H9 (cell line): ENCODE measurements at regions not wholly inside any gene's neighbourhood (a gene's known extent, or its start where the extent isn't known, plus 50 kb on each side); places are given as distances from the start of the nearest gene placed in this dataset.

Source experiments
- DNase-seq: peaks from one replicate; pipeline ENCODE4 v3.0.0-alpha.2; 2017
- H2AFZ ChIP-seq: one replicate; pipeline ENCODE4 v1.6.1; 2013; ENCODE audit warnings: mild to moderate bottlenecking, low read length, control low read depth, moderate library complexity
- H2AK5ac ChIP-seq: 2 replicates; pipeline ENCODE4 v1.6.1; 2013; ENCODE audit warnings: low read length, control low read depth, mixed read lengths; ENCODE audit not compliant: insufficient read length
- H2BK120ac ChIP-seq: one replicate; pipeline ENCODE4 v1.6.1; 2013; ENCODE audit warnings: low read depth, mild to moderate bottlenecking, low read length, control low read depth, inconsistent platforms; ENCODE audit not compliant: poor library complexity, severe bottlenecking
- H2BK12ac ChIP-seq: 2 replicates; pipeline ENCODE4 v1.6.1; 2013; ENCODE audit warnings: low read length, control low read depth, mixed read lengths, low read depth; ENCODE audit not compliant: insufficient read length
- H2BK15ac ChIP-seq: 2 replicates; pipeline ENCODE4 v1.6.1; 2013; ENCODE audit warnings: low read depth, low read length, control low read depth
- H2BK20ac ChIP-seq: one replicate; pipeline ENCODE4 v1.6.1; 2013; ENCODE audit warnings: low read depth, mild to moderate bottlenecking, low read length, control low read depth, inconsistent platforms; ENCODE audit not compliant: poor library complexity, severe bottlenecking
- H2BK5ac ChIP-seq: 2 replicates; pipeline ENCODE4 v1.6.1; 2013; ENCODE audit warnings: low read length, control low read depth, mixed read lengths; ENCODE audit not compliant: insufficient read length
- H3K14ac ChIP-seq: 2 replicates; pipeline ENCODE4 v1.6.1; 2013; ENCODE audit warnings: low read length, control low read depth; ENCODE audit not compliant: insufficient read depth
- H3K18ac ChIP-seq: 2 replicates; pipeline ENCODE4 v1.6.1; 2013; ENCODE audit warnings: low read depth, mild to moderate bottlenecking, mixed read lengths, low read length, control low read depth; ENCODE audit not compliant: insufficient read length
- H3K23ac ChIP-seq: 2 replicates; pipeline ENCODE4 v1.6.1; 2013; ENCODE audit warnings: low read length, control low read depth, mixed read lengths, low read depth; ENCODE audit not compliant: insufficient read length
- H3K23me2 ChIP-seq: 2 replicates; pipeline ENCODE4 v1.6.1; 2013; ENCODE audit warnings: low read depth, mild to moderate bottlenecking, mixed read lengths, low read length, control low read depth; ENCODE audit not compliant: insufficient read length, poor library complexity, severe bottlenecking
- H3K27ac ChIP-seq: 2 replicates; pipeline ENCODE4 v1.5.1; 2013; ENCODE audit warnings: low read length, control low read depth, mixed read lengths, low read depth; ENCODE audit not compliant: insufficient read length
- H3K27me3 ChIP-seq: 2 replicates; pipeline ENCODE4 v1.6.1; 2013; ENCODE audit warnings: low read length, control low read depth, inconsistent platforms; ENCODE audit not compliant: insufficient read depth
- H3K4ac ChIP-seq: 2 replicates; pipeline ENCODE4 v1.6.1; 2013; ENCODE audit warnings: low read depth, mild to moderate bottlenecking, control low read depth, inconsistent platforms, low read length, moderate library complexity
- H3K4me1 ChIP-seq: 2 replicates; pipeline ENCODE4 v1.6.1; 2013; ENCODE audit warnings: low read length, control low read depth, inconsistent platforms; ENCODE audit not compliant: insufficient read depth
- H3K4me2 ChIP-seq: 2 replicates; pipeline ENCODE4 v1.6.1; 2013; ENCODE audit warnings: low read length, control low read depth, mixed read lengths; ENCODE audit not compliant: insufficient read length, insufficient read depth
- H3K56ac ChIP-seq: 2 replicates; pipeline ENCODE4 v1.6.1; 2013; ENCODE audit warnings: low read depth, mild to moderate bottlenecking, mixed read lengths, low read length, control low read depth; ENCODE audit not compliant: insufficient read length
- H3K79me1 ChIP-seq: 2 replicates; pipeline ENCODE4 v1.6.1; 2013; ENCODE audit warnings: low read depth, mild to moderate bottlenecking, moderate library complexity, low read length, control low read depth, inconsistent platforms; ENCODE audit not compliant: insufficient read depth, poor library complexity, severe bottlenecking
- H3K79me2 ChIP-seq: 2 replicates; pipeline ENCODE4 v1.6.1; 2013; ENCODE audit warnings: low read length, control low read depth, inconsistent platforms; ENCODE audit not compliant: insufficient read depth
- H3K9ac ChIP-seq: 2 replicates; pipeline ENCODE4 v1.6.1; 2013; ENCODE audit warnings: low read length, control low read depth, mixed read lengths; ENCODE audit not compliant: insufficient read length; ENCODE audit errors: extremely low read depth
- H3K9me3 ChIP-seq: one replicate; pipeline ENCODE4 v1.6.1; 2013; ENCODE audit warnings: low read depth, low read length, inconsistent platforms; ENCODE audit not compliant: control insufficient read depth
- H3T11ph ChIP-seq: one replicate; pipeline ENCODE4 v1.6.1; 2013; ENCODE audit warnings: mild to moderate bottlenecking, low read length, control low read depth, inconsistent platforms
- H4K20me1 ChIP-seq: one replicate; pipeline ENCODE4 v1.6.1; 2013; ENCODE audit not compliant: control insufficient read depth, insufficient read length, insufficient read depth
- H4K5ac ChIP-seq: 2 replicates; pipeline ENCODE4 v1.6.1; 2013; ENCODE audit warnings: low read depth, mild to moderate bottlenecking, mixed read lengths, low read length, control low read depth; ENCODE audit not compliant: insufficient read length
- H4K8ac ChIP-seq: replicated peaks from 2 replicates; pipeline ENCODE4 v1.6.1; 2013; ENCODE audit warnings: low read length, control low read depth, mixed read lengths, low read depth; ENCODE audit not compliant: insufficient read length
- H4K91ac ChIP-seq: 2 replicates; pipeline ENCODE4 v1.6.1; 2013; ENCODE audit warnings: low read depth, mild to moderate bottlenecking, moderate library complexity, mixed read lengths, low read length, control low read depth; ENCODE audit not compliant: insufficient read length
- H3K27ac Mint-ChIP-seq, 3 experiments: 2 replicates in 2 of 3; 3 replicates in 1 of 3; pipeline ENCODE4 v1.8.0; 2020 to 2021; ENCODE audit warnings: mixed read lengths in 3 of 3, mild to moderate bottlenecking in 1 of 3, moderate library complexity in 1 of 3
- H3K27me3 Mint-ChIP-seq: 2 replicates; pipeline ENCODE4 v1.8.0; 2021; ENCODE audit warnings: low read depth, mild to moderate bottlenecking, moderate library complexity, mixed read lengths
- H3K36me3 Mint-ChIP-seq, 3 experiments: 2 replicates in 2 of 3; 3 replicates in 1 of 3; pipeline ENCODE4 v1.8.0; 2020 to 2021; ENCODE audit warnings: low read depth in 3 of 3, mixed read lengths in 3 of 3; ENCODE audit not compliant: insufficient read depth in 1 of 3
- H3K4me1 Mint-ChIP-seq, 2 experiments: 2 replicates each; pipeline ENCODE4 v1.8.0; 2020; ENCODE audit warnings: mixed read lengths in 2 of 2
- H3K4me3 Mint-ChIP-seq, 2 experiments: 2 replicates in 1 of 2; 3 replicates in 1 of 2; pipeline ENCODE4 v1.8.0; 2020 to 2021; ENCODE audit warnings: mild to moderate bottlenecking in 2 of 2, mixed read lengths in 2 of 2, moderate library complexity in 1 of 2
- H3K9me3 Mint-ChIP-seq, 2 experiments: 2 replicates in 1 of 2; 3 replicates in 1 of 2; pipeline ENCODE4 v1.8.0; 2020; ENCODE audit warnings: mild to moderate bottlenecking in 2 of 2, mixed read lengths in 2 of 2, moderate library complexity in 1 of 2
- CTCF ChIP-seq: fragments of 200-600 bp; sonication (generic); conservative IDR thresholded peaks from 3 replicates; pipeline ENCODE4 v1.8.0; 2021; ENCODE audit warnings: antibody characterized with exemption, mild to moderate bottlenecking
- WGBS: extraction: QIAGEN DNeasy Blood & Tissue Kit; methylation state at CpG from one replicate; pipeline ENCODE4 v1.1.7; 2013; ENCODE audit warnings: missing lambda C conversion rate, low lambda C conversion rate, mixed read lengths; ENCODE audit not compliant: insufficient read length; ENCODE audit errors: extremely low coverage; 5-methylcytosine and 5-hydroxymethylcytosine counted together

- Histone ChIP-seq H3K79me1 (no peaks in the 10 kb centered on the region), H3K9ac (no peak overlapping the region), H3K23ac (no peak overlapping the region), H3K14ac (no peak overlapping the region), H4K20me1 (no peaks in the 10 kb centered on the region), H3K79me2 (no peaks in the 10 kb centered on the region), H3K4me1 (no peaks in the 10 kb centered on the region), H3K4ac (no peak overlapping the region), H2BK20ac (no peak overlapping the region), H2BK12ac (no peak overlapping the region), H2AFZ (no peak overlapping the region), H3K4me2 (no peak overlapping the region), H3K27me3 (no peaks in the 10 kb centered on the region), H3K9me3 (peaks cover 15% of the 10 kb centered on the region), H2BK5ac (no peak overlapping the region), H2BK15ac (no peak overlapping the region), H4K5ac (no peak overlapping the region), H2AK5ac (no peak overlapping the region), H3K18ac (no peak overlapping the region), H3K23me2 (no peaks in the 10 kb centered on the region), H3K27ac (no peak overlapping the region), H4K91ac (no peak overlapping the region), H4K8ac (no peak overlapping the region), H3K56ac (no peak overlapping the region), H2BK120ac (no peak overlapping the region), H3T11ph (no peak overlapping the region)
- H3K9me3 Mint-ChIP-seq: peaks cover 62 to 63% of the 10 kb centered on the region in 2 experiments
- no peak overlapping the region for H3K27ac Mint-ChIP-seq
- H3K4me1 Mint-ChIP-seq: no peaks in the 10 kb centered on the region
- no CpG with 5 or more reads among the region's 5 CpGs for WGBS
- no peak for TF ChIP-seq CTCF
- no peak for DNase-seq
- no peaks in the 10 kb centered on the region; the same call in none of the 2 replicates for H3K27me3 Mint-ChIP-seq
- H3K36me3 Mint-ChIP-seq: no peaks in the 10 kb centered on the region; a peak in 3 of 7 replicates
- H3K4me3 Mint-ChIP-seq: no peak overlapping the region
These were observed 60.5 kb upstream of the ADGRG2 start for GRCh38 chrX:19182785-19183184.
